OCI-LY1 (cell line): ENCODE measurements at regions not wholly inside any gene's neighbourhood (a gene's known extent, or its start where the extent isn't known, plus 50 kb on each side); places are given as distances from the start of the nearest gene placed in this dataset.

Source experiments
- CTCF ChIP-seq: fragments of 200-600 bp; sonication (generic), shearing (Covaris generic); IDR thresholded peaks from 2 replicates; pipeline ENCODE4 v1.5.1; 2017; ENCODE audit warnings: mild to moderate bottlenecking, antibody characterized with exemption, low read length, moderate library complexity, mixed read lengths
- EZH2 ChIP-seq: fragments of 200-600 bp; sonication (generic), shearing (Covaris generic); IDR thresholded peaks from 2 replicates; pipeline ENCODE4 v1.8.0; 2017; ENCODE audit warnings: borderline replicate concordance, mixed run types, mild to moderate bottlenecking, antibody characterized with exemption, low read length, moderate library complexity, mixed read lengths

- TF ChIP-seq CTCF = no peak
- no peak for TF ChIP-seq EZH2
These were observed 134.4 kb downstream of the TUSC1 start for GRCh38 chr9:25543806-25544205.
